ENCODE measurements at regions not wholly inside any gene's neighbourhood (a gene's known extent, or its start where the extent isn't known, plus 50 kb on each side); places are given as distances from the start of the nearest gene placed in this dataset.
"Not testable (repeated sequence)": the region's sequence is repeated elsewhere in the genome, so short reads cannot be mapped to it uniquely, and the experiment has no call there.

- DNase-seq, result no peak
- H3K27me3 ChIP-seq (replicated peaks), result peaks cover 18% of the 10 kb centered on the region
- TF ChIP-seq CTCF (IDR thresholded peaks at IDR 0.05; ENCODE audit: low read depth, low read length, missing control alignments), result no peak
- H3K4me3 ChIP-seq (ENCODE audit: low read depth, low read length), result peak overlapping the region; percentile 44
- H3K36me3 ChIP-seq (replicated peaks), result no peaks in the 10 kb centered on the region
- no peak overlapping the region for H3K27ac ChIP-seq
- in situ Hi-C loops (cut with HindIII; ENCODE audit: low pct_ligation_motif_present, low sequenced_read_pairs), result no loop called here
Measured at GRCh38 chr1:121518726-121519041, 333.9 kb downstream of the SRGAP2C start.

- Histone ChIP-seq H3K27me3 (replicated peaks) (peaks cover 18% of the 10 kb centered on the region), H3K27ac (no peak overlapping the region), H3K36me3 (replicated peaks) (no peaks in the 10 kb centered on the region), H3K4me3 (ENCODE audit: low read depth, low read length) (peak overlapping the region; percentile 44)
- no peak for DNase-seq
- TF ChIP-seq CTCF (IDR thresholded peaks at IDR 0.05; ENCODE audit: low read depth, low read length, missing control alignments), result no peak
- in situ Hi-C loops (cut with HindIII; ENCODE audit: low pct_ligation_motif_present, low sequenced_read_pairs), result no loop called here
Measured at GRCh38 chr1:121519042-121519755, 334.4 kb downstream of the SRGAP2C start.

- in situ Hi-C loops (cut with HindIII; ENCODE audit: low pct_ligation_motif_present, low sequenced_read_pairs); DNase-seq; H3K36me3 ChIP-seq (replicated peaks); H3K27ac ChIP-seq: not testable (repeated sequence)
- peak overlapping the region; percentile 44 for H3K4me3 ChIP-seq (ENCODE audit: low read depth, low read length)
- H3K27me3 ChIP-seq (replicated peaks), result peaks cover 18% of the 10 kb centered on the region
Measured at GRCh38 chr1:121519756-121520286, 335.0 kb downstream of the SRGAP2C start.

- in situ Hi-C loops (cut with HindIII; ENCODE audit: low pct_ligation_motif_present, low sequenced_read_pairs), result no loop called here
- peaks cover 18% of the 10 kb centered on the region for H3K27me3 ChIP-seq (replicated peaks)
- DNase-seq, result no peak
- no peak overlapping the region for H3K27ac ChIP-seq
- no peaks in the 10 kb centered on the region for H3K36me3 ChIP-seq (replicated peaks)
- TF ChIP-seq CTCF (IDR thresholded peaks at IDR 0.05; ENCODE audit: low read depth, low read length, missing control alignments), result no peak
- no peak overlapping the region for H3K4me3 ChIP-seq (ENCODE audit: low read depth, low read length)
Measured at GRCh38 chr1:121522061-121522759, 337.4 kb downstream of the SRGAP2C start.

- H3K4me3 ChIP-seq (ENCODE audit: low read depth, low read length); DNase-seq; H3K27ac ChIP-seq; in situ Hi-C loops (cut with HindIII; ENCODE audit: low pct_ligation_motif_present, low sequenced_read_pairs); H3K36me3 ChIP-seq (replicated peaks): not testable (repeated sequence)
- peaks cover 18% of the 10 kb centered on the region for H3K27me3 ChIP-seq (replicated peaks)
Measured at GRCh38 chr1:121523112-121523511, 338.3 kb downstream of the SRGAP2C start.

- no peak overlapping the region for H3K27ac ChIP-seq
- no peak for TF ChIP-seq CTCF (IDR thresholded peaks at IDR 0.05; ENCODE audit: low read depth, low read length, missing control alignments)
- no peaks in the 10 kb centered on the region for H3K27me3 ChIP-seq (replicated peaks)
- in situ Hi-C loops (cut with HindIII; ENCODE audit: low pct_ligation_motif_present, low sequenced_read_pairs), result no loop called here
- DNase-seq, result no peak
- no peak overlapping the region for H3K4me3 ChIP-seq (ENCODE audit: low read depth, low read length)
- no peaks in the 10 kb centered on the region for H3K36me3 ChIP-seq (replicated peaks)
Measured at GRCh38 chr1:121525355-121525754, 340.6 kb downstream of the SRGAP2C start.

GRCh38 chr1:121528958-121529357 lies 344.2 kb downstream of the SRGAP2C start:
- H3K4me3 ChIP-seq (ENCODE audit: low read depth, low read length); H3K36me3 ChIP-seq (replicated peaks); in situ Hi-C loops (cut with HindIII; ENCODE audit: low pct_ligation_motif_present, low sequenced_read_pairs); H3K27me3 ChIP-seq (replicated peaks); DNase-seq; H3K27ac ChIP-seq: not testable (repeated sequence)

GRCh38 chr1:121530026-121530425 lies 345.3 kb downstream of the SRGAP2C start:
- in situ Hi-C loops (cut with HindIII; ENCODE audit: low pct_ligation_motif_present, low sequenced_read_pairs); H3K4me3 ChIP-seq (ENCODE audit: low read depth, low read length); H3K27ac ChIP-seq; H3K27me3 ChIP-seq (replicated peaks); H3K36me3 ChIP-seq (replicated peaks); DNase-seq: not testable (repeated sequence)

- DNase-seq; H3K36me3 ChIP-seq (replicated peaks); in situ Hi-C loops (cut with HindIII; ENCODE audit: low pct_ligation_motif_present, low sequenced_read_pairs); H3K27ac ChIP-seq; H3K4me3 ChIP-seq (ENCODE audit: low read depth, low read length); H3K27me3 ChIP-seq (replicated peaks): not testable (repeated sequence)
Measured at GRCh38 chr1:121531747-121532146, 347.0 kb downstream of the SRGAP2C start.

GRCh38 chr1:121538148-121538547 lies 353.4 kb downstream of the SRGAP2C start:
- in situ Hi-C loops (cut with HindIII; ENCODE audit: low pct_ligation_motif_present, low sequenced_read_pairs); H3K27ac ChIP-seq; H3K4me3 ChIP-seq (ENCODE audit: low read depth, low read length); DNase-seq; H3K27me3 ChIP-seq (replicated peaks); H3K36me3 ChIP-seq (replicated peaks): not testable (repeated sequence)

Measured in brain microvascular endothelial cell (primary cell).